ENCODE measurements at regions not wholly inside any gene's neighbourhood (a gene's known extent, or its start where the extent isn't known, plus 50 kb on each side); places are given as distances from the start of the nearest gene placed in this dataset.

- TF ChIP-seq, protein P1, sequence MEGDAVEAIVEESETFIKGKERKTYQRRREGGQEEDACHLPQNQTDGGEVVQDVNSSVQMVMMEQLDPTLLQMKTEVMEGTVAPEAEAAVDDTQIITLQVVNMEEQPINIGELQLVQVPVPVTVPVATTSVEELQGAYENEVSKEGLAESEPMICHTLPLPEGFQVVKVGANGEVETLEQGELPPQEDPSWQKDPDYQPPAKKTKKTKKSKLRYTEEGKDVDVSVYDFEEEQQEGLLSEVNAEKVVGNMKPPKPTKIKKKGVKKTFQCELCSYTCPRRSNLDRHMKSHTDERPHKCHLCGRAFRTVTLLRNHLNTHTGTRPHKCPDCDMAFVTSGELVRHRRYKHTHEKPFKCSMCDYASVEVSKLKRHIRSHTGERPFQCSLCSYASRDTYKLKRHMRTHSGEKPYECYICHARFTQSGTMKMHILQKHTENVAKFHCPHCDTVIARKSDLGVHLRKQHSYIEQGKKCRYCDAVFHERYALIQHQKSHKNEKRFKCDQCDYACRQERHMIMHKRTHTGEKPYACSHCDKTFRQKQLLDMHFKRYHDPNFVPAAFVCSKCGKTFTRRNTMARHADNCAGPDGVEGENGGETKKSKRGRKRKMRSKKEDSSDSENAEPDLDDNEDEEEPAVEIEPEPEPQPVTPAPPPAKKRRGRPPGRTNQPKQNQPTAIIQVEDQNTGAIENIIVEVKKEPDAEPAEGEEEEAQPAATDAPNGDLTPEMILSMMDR (IDR thresholded peaks at IDR 0.05), result no peak
- TF ChIP-seq POLR2A (IDR thresholded peaks at IDR 0.05), result no peak
Measured at GRCh38 chr3:139252719-139253118, 91.1 kb upstream of the MRPS22 start.

Measured in lower leg skin (tissue), 3 donors.